Muscle layer of colon (tissue), 2 donors: ENCODE measurements at regions not wholly inside any gene's neighbourhood (a gene's known extent, or its start where the extent isn't known, plus 50 kb on each side); places are given as distances from the start of the nearest gene placed in this dataset.
"Not testable (repeated sequence)": the region's sequence is repeated elsewhere in the genome, so short reads cannot be mapped to it uniquely, and the experiment has no call there.

ENCODE experiments used
- H3K27ac ChIP-seq: one replicate; pipeline ENCODE4 v1.7.0; 2013; ENCODE audit warnings: low read depth, mild to moderate bottlenecking, low read length, moderate library complexity
- H3K27me3 ChIP-seq, 2 donors: one replicate each; pipeline ENCODE4 v1.7.0; 2013; ENCODE audit warnings: low read length in 2 of 2, mild to moderate bottlenecking in 2 of 2; ENCODE audit not compliant: insufficient read depth in 2 of 2, control insufficient read depth in 1 of 2
- H3K36me3 ChIP-seq: one replicate; pipeline ENCODE4 v1.7.0; 2013; ENCODE audit warnings: mild to moderate bottlenecking, low read length; ENCODE audit not compliant: insufficient read depth
- H3K4me1 ChIP-seq: one replicate; pipeline ENCODE4 v1.7.0; 2013; ENCODE audit warnings: mild to moderate bottlenecking, low read length; ENCODE audit not compliant: insufficient read depth
- H3K4me3 ChIP-seq, 2 donors: one replicate each; pipeline ENCODE4 v1.7.0; 2013; ENCODE audit warnings: low read length in 2 of 2, low read depth in 1 of 2, mild to moderate bottlenecking in 1 of 2, moderate library complexity in 1 of 2
- H3K9ac ChIP-seq: one replicate; pipeline ENCODE4 v1.7.0; 2013; ENCODE audit warnings: low read length
- H3K9me3 ChIP-seq: one replicate; pipeline ENCODE4 v1.7.0; 2013; ENCODE audit warnings: mild to moderate bottlenecking, low read length
- donor health status: abdominal sarcoma.
- donor health status: Adenocarcinoma of cecum.

DNA sequence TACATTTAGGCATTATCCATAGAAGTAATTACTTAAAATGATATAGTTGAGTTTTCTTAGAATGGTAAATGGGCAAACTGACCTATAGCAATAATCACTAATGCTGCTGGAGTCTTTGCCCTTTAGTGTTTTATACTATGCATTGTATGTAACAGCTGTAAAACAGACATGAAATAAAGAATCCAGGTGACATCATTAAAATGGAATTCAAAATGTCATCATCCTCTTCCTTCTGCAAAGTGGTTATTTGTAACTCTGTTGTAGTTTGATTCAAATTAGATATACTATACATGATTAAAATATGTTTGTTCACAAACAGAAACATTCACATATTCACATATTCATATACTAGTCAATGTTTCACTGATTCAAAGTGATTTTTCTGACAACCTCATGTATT, 598.8 kb downstream of the SLC16A7 start:
- no peaks in the 10 kb centered on the region for H3K9me3 ChIP-seq
- H3K27me3 ChIP-seq, result no peaks in the 10 kb centered on the region
- no peak overlapping the region for H3K27ac ChIP-seq
- H3K9ac ChIP-seq, result no peak overlapping the region
- no peaks in the 10 kb centered on the region for H3K4me1 ChIP-seq
- no peaks in the 10 kb centered on the region for H3K36me3 ChIP-seq
- H3K4me3 ChIP-seq, result no peak overlapping the region

DNA sequence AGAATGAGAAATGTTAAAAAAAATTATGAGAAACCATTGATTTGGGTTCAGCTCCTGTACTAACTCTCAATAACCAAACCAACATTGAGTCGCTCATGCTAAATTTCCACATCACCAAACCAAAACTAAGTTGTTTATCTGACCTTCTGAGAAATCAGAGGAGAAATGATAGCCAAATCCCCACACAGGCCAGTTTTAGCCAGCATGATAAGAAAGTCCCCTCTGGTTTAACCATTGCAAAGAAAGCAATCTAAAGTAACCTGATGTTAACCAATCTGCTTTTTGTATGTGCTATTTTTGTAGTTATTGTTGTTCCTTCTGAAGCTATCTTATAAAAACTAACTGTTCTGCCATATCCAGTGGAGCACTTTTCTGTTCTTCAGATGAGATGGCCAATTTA, 599.7 kb downstream of the SLC16A7 start:
- no peak overlapping the region for H3K9ac ChIP-seq
- H3K27me3 ChIP-seq, result no peaks in the 10 kb centered on the region
- H3K4me1 ChIP-seq, result no peaks in the 10 kb centered on the region
- no peaks in the 10 kb centered on the region for H3K9me3 ChIP-seq
- no peaks in the 10 kb centered on the region for H3K36me3 ChIP-seq
- no peak overlapping the region for H3K4me3 ChIP-seq
- H3K27ac ChIP-seq, result no peak overlapping the region

DNA sequence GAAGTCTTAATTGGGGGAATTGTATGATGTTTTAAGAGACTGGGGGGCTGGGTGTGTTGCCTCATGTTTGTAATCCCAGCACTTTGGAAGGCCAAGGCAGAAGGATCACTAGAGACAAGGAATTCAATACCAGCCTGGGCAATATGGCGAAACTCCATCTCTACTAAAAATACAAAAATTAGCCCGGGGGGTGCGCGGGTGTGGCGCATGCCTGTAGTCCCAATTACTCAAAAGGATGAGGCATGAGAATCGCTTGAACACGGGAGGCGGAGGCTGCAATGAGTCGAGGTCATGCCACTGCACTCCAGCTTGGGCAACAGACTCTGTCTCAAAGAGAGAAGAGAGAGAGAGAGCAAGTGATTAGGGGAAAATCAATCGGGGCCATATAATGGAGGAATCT, 600.5 kb downstream of the SLC16A7 start:
- Histone ChIP-seq H3K4me1 (no peaks in the 10 kb centered on the region), H3K9ac (no peak overlapping the region), H3K9me3 (no peaks in the 10 kb centered on the region), H3K27me3 (no peaks in the 10 kb centered on the region), H3K27ac (no peak overlapping the region), H3K4me3 (no peak overlapping the region), H3K36me3 (no peaks in the 10 kb centered on the region)

DNA sequence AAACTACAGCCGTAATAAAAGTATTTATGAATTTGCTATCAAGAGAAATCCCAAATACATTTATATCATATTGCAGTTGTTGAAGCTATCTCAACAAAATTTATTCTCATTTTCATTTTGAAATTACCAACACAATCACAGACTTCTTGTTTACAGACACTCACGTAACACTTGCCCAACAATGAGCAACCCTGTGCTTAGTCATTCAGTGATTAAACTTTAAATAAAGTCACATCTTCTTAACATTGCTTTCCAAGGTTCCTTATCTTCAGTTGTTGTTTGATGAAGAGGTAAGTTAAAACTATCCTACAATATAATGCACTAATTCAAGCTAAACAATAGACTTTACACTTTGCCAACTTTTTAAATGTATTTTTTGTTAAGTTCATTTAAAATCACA, 601.8 kb downstream of the SLC16A7 start:
- H3K9me3 ChIP-seq, result no peaks in the 10 kb centered on the region

DNA sequence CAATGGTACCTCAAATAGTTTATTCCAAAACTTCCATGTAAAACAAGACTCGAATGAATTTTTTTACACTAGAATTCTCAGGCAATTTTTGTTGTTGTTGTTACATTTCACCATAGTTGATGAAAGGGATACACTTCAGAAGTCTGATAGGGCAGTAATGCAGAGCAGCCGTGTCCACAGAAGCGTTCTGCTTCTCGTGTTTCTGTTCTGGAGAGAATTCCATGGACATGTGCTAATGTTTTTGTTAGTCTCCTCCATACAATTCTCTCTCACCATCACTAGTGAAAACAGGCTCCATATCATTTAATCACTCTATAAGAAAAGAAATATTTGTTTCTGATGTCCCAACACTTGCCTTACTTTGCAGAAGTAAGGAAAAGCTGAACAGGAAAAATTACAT, 606.1 kb downstream of the SLC16A7 start:
- no peaks in the 10 kb centered on the region for H3K36me3 ChIP-seq
- no peaks in the 10 kb centered on the region for H3K9me3 ChIP-seq
- no peak overlapping the region for H3K9ac ChIP-seq
- H3K27me3 ChIP-seq, result no peaks in the 10 kb centered on the region
- H3K4me1 ChIP-seq, result no peaks in the 10 kb centered on the region
- H3K4me3 ChIP-seq, result no peak overlapping the region
- H3K27ac ChIP-seq, result no peak overlapping the region

More for the DNA sequence above, 601.8 kb downstream of the SLC16A7 start:
- Histone ChIP-seq H3K27me3 (no peaks in the 10 kb centered on the region), H3K27ac (no peak overlapping the region), H3K36me3 (no peaks in the 10 kb centered on the region), H3K4me3 (no peak overlapping the region), H3K9ac (no peak overlapping the region), H3K4me1 (no peaks in the 10 kb centered on the region)

DNA sequence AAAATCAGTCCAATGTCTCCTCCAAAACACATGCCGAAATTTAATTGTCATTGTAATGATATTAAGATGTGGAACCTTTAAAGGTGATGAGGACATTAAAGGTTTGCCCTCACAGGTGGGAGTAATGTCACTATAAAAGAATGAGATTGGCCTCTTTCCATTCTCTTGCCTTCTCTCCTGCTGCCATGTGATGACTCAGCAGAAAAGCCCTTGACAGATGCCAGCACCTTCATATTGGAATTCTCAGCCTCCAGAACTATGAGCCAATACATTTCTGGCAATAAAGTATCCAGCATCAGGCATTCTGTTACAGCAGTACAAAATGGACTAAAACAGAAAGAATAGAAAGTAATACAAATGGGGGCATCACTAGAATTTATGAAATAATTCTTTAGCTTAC, 609.7 kb downstream of the SLC16A7 start:
- no peaks in the 10 kb centered on the region for H3K36me3 ChIP-seq
- H3K9me3 ChIP-seq, result no peaks in the 10 kb centered on the region
- no peak overlapping the region for H3K9ac ChIP-seq
- H3K4me1 ChIP-seq, result no peaks in the 10 kb centered on the region
- no peak overlapping the region for H3K27ac ChIP-seq
- H3K27me3 ChIP-seq, result no peaks in the 10 kb centered on the region
- H3K4me3 ChIP-seq, result no peak overlapping the region

DNA sequence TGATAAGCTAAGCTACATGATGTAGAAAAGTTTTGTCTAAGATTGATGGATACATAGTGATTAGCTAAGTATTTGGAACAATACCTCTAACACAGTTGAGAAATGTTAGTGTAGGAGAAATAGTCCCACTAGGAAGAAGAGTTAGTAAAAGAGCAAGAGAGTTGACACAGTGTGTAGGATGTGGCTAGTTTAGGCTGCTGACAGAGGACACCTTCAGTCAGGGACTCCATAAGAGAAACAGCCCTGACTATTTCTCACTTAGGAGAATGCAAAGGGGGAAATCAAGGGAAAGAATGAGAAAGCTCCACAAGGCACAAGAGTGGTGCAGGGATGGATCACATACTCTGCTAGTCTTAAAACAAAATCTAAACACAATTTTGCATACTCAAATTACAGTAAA, 613.7 kb downstream of the SLC16A7 start:
- Histone ChIP-seq H3K4me3 (no peak overlapping the region), H3K27me3 (no peaks in the 10 kb centered on the region)

DNA sequence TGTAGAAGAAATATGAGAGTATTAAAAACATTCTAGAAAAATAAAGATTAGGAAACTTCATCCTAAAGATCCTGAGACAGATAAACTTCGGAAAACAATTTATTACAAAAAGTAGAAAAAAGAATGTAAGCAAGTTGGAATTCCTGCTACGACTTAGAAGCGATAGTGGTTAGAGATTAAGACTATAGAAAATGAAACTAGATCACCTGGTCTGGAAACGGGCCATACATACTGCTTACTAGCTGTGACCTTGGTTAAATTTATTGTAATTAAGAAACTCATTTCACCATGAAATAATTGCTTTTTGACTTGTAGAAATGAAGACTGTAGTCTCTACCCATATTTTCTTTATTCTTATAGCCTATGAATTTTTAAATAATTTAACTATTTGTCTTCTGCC, 614.1 kb downstream of the SLC16A7 start:
- H3K4me3 ChIP-seq, result no peak overlapping the region
- no peaks in the 10 kb centered on the region for H3K36me3 ChIP-seq
- no peaks in the 10 kb centered on the region for H3K4me1 ChIP-seq
- no peak overlapping the region for H3K9ac ChIP-seq
- H3K27ac ChIP-seq, result no peak overlapping the region
- H3K9me3 ChIP-seq, result no peaks in the 10 kb centered on the region
- H3K27me3 ChIP-seq, result no peaks in the 10 kb centered on the region

More for the DNA sequence above, 613.7 kb downstream of the SLC16A7 start:
- Histone ChIP-seq H3K36me3 (no peaks in the 10 kb centered on the region), H3K4me1 (no peaks in the 10 kb centered on the region), H3K9me3 (no peaks in the 10 kb centered on the region), H3K27ac (no peak overlapping the region), H3K9ac (no peak overlapping the region)

DNA sequence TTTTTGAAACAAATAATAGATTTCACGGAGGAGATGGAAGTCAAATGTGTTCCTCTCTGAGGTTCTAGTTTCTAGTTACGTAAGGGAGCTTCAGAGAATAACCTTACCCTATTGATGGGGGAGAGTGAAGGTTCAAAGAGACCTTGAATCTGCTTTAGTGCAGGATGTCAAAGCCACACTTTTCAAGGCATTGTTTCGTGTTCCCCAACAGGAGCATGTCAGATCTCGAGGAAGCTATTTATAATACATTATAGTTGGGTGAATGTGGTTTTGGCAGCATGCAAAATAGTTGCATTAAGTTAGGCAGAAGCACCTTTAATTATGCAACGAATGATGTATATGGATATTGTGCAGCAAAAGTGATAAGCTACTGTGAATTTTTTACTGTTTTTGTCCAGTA, 614.9 kb downstream of the SLC16A7 start:
- Histone ChIP-seq H3K4me1 (no peaks in the 10 kb centered on the region), H3K27ac (no peak overlapping the region), H3K36me3 (no peaks in the 10 kb centered on the region), H3K9me3 (no peaks in the 10 kb centered on the region), H3K9ac (no peak overlapping the region), H3K4me3 (no peak overlapping the region), H3K27me3 (no peaks in the 10 kb centered on the region)

DNA sequence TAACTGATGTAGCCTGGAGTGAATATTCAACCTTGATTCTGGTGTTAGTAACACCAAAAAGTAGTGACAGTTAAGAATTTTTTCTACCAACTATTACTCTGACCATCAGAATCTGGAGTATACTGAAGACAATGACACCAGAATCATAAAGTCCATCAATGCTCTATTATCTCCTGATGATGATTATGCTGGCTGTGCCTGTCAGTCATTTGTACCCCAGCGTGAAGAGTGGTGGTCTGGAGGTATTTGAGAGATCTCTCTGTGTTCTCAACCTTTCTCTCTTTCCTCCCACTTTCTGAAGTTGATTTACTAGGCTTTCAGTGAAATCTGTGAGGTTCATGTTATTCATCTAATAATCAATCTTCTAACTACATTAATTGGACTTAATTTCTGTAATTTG, 615.4 kb downstream of the SLC16A7 start:
- H3K36me3 ChIP-seq, result no peaks in the 10 kb centered on the region
- H3K9me3 ChIP-seq, result no peaks in the 10 kb centered on the region
- no peak overlapping the region for H3K27ac ChIP-seq
- H3K4me1 ChIP-seq, result no peaks in the 10 kb centered on the region
- no peak overlapping the region for H3K4me3 ChIP-seq
- H3K27me3 ChIP-seq, result no peaks in the 10 kb centered on the region
- H3K9ac ChIP-seq, result no peak overlapping the region

DNA sequence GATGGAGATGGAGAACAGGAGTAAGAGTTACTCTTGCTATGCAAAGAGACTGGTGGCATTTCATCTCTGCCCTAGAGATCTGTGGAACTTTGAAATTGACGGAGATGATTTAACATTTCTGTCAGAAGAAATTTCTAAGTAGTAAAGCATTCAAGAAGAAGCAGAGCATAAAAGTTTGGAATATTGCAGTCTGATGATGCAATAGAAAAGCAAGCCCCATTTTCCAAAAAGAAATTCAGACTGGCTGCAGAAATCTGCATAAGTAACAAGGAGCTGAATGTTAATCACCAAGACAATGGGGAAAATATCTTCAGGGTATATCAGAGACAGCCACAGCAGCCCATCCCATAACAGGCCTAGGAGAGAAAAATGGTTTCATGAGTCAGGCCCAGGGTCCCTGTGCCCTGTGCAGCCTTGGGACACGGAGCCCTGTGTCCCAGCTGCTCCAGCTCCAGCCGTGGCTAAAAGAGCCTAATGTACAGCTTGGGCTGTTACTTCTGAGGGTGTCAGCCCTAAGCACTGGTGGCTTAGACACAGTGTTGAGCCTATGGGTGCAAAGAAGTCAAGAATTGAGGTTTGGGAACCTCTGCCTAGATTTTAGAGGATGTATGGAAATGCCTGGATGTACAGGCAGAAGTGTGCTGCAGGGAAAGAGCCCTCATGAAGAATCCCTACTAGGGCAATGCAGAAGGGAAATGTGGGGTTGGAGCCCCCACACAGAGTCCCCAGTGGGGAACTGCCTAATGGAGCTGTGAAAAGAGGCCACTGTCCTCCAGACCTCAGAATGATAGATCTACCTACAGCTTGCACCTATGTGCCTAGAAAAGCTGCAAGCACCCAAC, 616.6 kb downstream of the SLC16A7 start:
- Histone ChIP-seq H3K4me1 (no peaks in the 10 kb centered on the region), H3K9me3 (no peaks in the 10 kb centered on the region), H3K27ac (no peak overlapping the region), H3K9ac (no peak overlapping the region), H3K27me3 (no peaks in the 10 kb centered on the region), H3K36me3 (no peaks in the 10 kb centered on the region), H3K4me3 (no peak overlapping the region)

DNA sequence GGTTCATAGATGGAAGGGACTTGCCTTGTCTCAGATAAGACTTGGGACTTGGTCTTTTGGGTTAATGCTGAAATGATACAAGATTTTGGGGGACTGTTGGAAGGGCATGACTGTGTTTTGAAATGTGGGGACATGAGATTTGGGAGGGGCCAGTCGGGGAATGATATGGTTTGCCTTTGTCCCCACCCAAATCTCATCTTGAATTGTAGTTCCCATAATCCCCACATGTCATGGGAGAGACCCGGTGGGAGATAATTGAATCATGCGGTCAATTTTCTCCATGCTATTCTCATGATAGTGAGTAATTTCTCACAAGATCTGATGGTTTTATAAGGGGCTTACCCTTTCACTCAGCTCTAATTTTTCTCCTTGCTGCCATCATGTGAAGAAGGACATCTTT, 617.4 kb downstream of the SLC16A7 start:
- not testable (repeated sequence) for H3K9ac ChIP-seq, H3K4me1 ChIP-seq, H3K36me3 ChIP-seq, H3K27ac ChIP-seq, H3K27me3 ChIP-seq, H3K4me3 ChIP-seq, H3K9me3 ChIP-seq
